MG63 (cell line): ENCODE measurements at regions not wholly inside any gene's neighbourhood (a gene's known extent, or its start where the extent isn't known, plus 50 kb on each side); places are given as distances from the start of the nearest gene placed in this dataset.
"Not testable (repeated sequence)": the region's sequence is repeated elsewhere in the genome, so short reads cannot be mapped to it uniquely, and the experiment has no call there.

ENCODE experiments used
- DNase-seq: peaks from one replicate; pipeline ENCODE4 v3.0.0-alpha.2; 2020
- H3K27me3 ChIP-seq: fragments of 250-450 bp; sonication (Bioruptor Pico); 2 replicates; pipeline ENCODE4 v1.5.1; 2020; ENCODE audit warnings: mild to moderate bottlenecking, moderate library complexity
- H3K36me3 ChIP-seq: fragments of 250-450 bp; sonication (Bioruptor Pico); 2 replicates; pipeline ENCODE4 v1.5.1; 2020; ENCODE audit warnings: mild to moderate bottlenecking, moderate library complexity
- H3K4me3 ChIP-seq: fragments of 250-450 bp; sonication (Bioruptor Pico); 2 replicates; pipeline ENCODE4 v1.5.1; 2020; ENCODE audit warnings: mild to moderate bottlenecking, moderate library complexity
- H3K9me3 ChIP-seq: fragments of 250-450 bp; sonication (Bioruptor Pico); 2 replicates; pipeline ENCODE4 v1.5.1; 2020; ENCODE audit warnings: mild to moderate bottlenecking, moderate library complexity

DNA sequence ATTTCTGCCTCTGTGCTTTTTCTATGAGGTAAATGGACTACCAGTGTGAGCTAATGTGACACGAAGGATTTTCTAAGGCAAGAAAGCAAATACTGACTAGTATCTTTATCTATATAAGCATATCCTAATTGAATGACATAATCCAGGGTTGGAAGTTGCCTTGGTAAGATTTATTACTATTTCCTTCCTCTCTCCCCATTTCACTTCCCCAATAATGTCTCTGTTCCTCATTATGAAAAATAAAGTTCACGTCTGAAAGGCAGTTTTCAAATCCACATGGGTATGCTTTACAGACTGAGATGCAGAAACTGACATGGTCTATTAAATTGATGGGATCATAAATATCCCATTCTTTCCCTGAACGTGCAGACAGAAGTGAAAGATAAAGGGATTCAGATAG is 86.0 kb downstream of the DTWD1 start:
- peaks cover 12% of the 10 kb centered on the region for H3K9me3 ChIP-seq
- no peaks in the 10 kb centered on the region for H3K27me3 ChIP-seq
- no peak overlapping the region for H3K4me3 ChIP-seq
- H3K36me3 ChIP-seq: no peaks in the 10 kb centered on the region
- no peak for DNase-seq

DNA sequence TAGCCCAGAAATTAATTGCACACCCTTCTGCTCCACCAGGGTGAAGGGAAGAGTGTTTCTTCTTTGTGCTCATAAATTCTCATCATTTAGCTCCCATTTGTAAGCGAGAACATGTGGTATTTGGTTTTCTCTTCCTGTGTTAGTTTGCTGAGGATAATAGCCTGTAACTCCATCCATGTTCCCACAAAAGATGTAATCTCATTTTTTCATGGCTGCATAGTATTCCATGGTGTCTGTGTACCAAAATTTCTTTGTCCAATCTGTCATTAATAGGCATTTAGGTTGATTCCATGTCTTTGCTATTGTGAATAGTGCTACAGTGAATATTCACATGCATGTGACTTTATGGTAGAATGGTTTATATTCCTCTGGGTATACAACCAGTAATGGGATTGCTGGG is 86.8 kb downstream of the DTWD1 start:
- no peaks in the 10 kb centered on the region for H3K27me3 ChIP-seq
- H3K4me3 ChIP-seq: no peak overlapping the region
- DNase-seq: no peak
- peaks cover 12% of the 10 kb centered on the region for H3K9me3 ChIP-seq
- no peaks in the 10 kb centered on the region for H3K36me3 ChIP-seq

DNA sequence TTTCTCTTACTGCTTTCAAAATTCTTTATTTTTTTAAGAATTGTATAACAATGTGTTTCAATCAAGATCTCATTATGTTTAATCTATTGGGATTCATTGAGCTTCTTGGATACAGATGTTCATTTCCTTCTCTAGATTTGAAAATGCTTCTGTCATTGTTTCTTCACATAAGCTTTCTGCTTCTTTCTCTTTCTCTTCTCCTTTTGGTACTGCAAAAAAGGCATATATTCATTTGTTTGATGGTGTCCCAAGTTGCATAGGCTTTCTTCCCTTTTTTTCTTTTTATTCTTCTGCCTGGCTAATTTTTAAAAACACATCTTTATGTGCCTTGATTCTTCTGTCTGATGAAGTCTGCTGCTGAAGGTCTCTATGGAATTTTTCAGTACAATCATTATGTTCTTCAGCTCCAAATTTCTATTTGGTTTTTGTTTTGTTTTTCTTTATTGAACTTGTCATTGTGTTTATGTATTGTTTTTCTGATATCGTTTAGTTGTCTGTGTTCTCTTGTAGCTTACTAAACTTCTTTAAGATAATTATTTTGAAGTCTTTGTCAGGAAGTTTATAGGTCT is 88.9 kb downstream of the DTWD1 start:
- Histone ChIP-seq H3K27me3 (no peaks in the 10 kb centered on the region), H3K9me3 (peaks cover 14% of the 10 kb centered on the region), H3K36me3 (no peaks in the 10 kb centered on the region), H3K4me3 (no peak overlapping the region)
- no peak for DNase-seq

DNA sequence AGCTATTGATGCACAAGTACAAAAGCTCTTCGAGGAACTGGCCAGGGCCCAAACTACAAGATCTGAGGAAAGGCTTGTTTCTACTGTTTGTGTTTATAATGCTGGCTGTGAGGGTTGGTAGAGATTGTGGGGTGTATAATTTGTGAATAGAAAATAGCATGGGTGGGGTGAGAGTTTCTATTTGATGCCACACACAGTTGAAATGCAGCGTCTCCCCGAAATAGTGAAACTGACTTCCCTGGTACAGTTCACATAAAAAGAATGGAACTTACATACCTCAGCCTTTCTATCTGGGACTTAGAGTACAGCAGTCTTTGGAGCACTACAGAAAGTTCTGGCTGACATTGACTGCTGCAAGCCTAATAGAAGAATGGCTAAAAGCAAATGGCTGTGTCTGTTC is 91.3 kb downstream of the DTWD1 start:
- no peak overlapping the region for H3K4me3 ChIP-seq
- peaks cover 14% of the 10 kb centered on the region for H3K9me3 ChIP-seq
- no peak for DNase-seq
- no peaks in the 10 kb centered on the region for H3K27me3 ChIP-seq
- no peaks in the 10 kb centered on the region for H3K36me3 ChIP-seq

DNA sequence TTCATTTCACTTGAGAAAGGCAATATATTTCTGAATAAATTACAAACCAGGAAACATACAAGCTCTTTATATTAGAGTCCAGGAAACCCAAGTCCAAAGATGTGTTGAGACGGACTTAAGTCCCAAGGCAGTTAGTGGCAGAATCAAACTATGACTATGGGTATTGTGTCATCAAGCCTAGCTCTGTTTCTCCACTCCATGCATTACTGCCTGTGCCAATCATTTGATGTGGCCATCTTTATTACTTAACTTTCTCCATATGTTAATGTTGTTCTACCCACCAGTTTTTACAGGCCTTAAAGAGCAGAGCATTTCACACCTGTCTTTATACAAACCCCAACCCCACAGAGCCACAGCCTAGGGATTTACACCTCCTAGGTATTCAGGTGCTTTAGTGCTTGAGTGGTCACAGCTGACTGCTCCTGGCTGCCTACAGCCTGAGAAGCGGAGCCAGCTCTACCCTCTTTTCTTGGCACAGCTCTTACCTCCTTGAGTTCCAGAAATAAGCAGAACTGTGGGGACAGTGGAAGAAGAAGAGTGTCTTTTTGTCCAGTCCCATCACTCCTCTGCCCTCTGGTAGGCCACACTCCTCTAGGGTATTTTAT is 92.1 kb downstream of the DTWD1 start:
- DNase-seq: no peak
- H3K9me3 ChIP-seq: peaks cover 14% of the 10 kb centered on the region
- H3K36me3 ChIP-seq: no peaks in the 10 kb centered on the region
- H3K27me3 ChIP-seq: no peaks in the 10 kb centered on the region
- H3K4me3 ChIP-seq: no peak overlapping the region

DNA sequence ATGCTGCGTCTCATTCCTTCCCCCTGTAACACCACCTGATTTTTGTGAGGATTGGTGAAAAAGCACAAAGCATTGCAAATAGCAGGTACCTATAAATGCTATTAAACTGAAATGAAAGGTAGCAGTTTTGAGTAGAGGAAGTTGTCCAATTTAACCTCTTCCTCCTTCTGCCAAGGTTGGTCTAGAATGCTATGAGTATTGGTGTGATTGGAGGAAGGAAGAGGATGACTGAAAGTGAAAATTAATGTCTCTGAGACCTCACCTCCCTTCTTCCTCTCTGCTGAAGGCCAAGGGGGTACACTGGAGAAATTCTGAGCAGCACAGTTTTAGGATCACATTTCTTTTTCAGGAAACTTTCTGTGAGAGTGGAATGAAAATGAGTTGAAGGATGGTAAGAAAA is 94.4 kb downstream of the DTWD1 start:
- H3K27me3 ChIP-seq: no peaks in the 10 kb centered on the region
- no peaks in the 10 kb centered on the region for H3K36me3 ChIP-seq
- H3K9me3 ChIP-seq: peaks cover 11% of the 10 kb centered on the region
- H3K4me3 ChIP-seq: no peak overlapping the region
- no peak for DNase-seq

DNA sequence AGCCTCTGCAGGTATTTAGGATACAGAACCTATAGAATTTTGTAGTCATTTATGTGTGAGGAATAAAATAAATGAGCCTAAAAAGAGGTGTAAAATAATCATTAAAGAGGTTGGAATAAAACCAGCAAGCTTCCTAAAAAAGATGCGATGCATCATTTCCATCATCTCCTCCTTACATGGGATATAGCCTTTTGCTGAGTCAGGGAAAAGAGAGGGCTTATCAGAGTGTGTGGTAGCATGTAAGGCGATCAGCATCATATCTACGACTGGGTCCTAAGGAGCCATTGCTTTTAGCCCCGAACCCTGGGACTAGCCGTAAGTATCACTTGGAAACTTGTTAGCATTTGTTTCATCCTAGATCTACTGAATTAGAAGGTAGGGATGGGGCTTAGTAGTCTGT is 94.9 kb downstream of the DTWD1 start:
- DNase-seq: no peak
- Histone ChIP-seq H3K36me3 (no peaks in the 10 kb centered on the region), H3K4me3 (no peak overlapping the region), H3K27me3 (no peaks in the 10 kb centered on the region), H3K9me3 (peaks cover 10% of the 10 kb centered on the region; the same call in 1 of the 2 replicates)

DNA sequence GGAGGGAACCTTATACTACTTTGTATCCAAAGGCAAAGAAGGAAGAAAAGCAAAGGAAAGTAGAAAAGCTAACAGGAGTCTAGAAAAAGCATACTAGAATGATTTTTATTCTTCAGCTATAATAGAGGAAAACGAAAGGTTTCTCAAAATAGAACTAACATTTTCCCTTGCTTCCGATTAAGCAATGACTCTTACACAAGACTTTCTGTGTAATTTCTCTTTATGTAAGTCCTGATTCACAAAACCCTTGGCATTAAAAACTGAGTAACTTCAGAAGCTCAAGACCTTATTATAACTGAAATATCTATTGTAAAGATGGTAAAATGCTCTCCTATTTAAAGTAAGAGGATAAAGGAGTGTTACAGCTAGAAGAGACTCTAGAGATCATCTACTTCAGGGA is 97.4 kb downstream of the DTWD1 start:
- H3K4me3 ChIP-seq: no peak overlapping the region
- DNase-seq: no peak

DNA sequence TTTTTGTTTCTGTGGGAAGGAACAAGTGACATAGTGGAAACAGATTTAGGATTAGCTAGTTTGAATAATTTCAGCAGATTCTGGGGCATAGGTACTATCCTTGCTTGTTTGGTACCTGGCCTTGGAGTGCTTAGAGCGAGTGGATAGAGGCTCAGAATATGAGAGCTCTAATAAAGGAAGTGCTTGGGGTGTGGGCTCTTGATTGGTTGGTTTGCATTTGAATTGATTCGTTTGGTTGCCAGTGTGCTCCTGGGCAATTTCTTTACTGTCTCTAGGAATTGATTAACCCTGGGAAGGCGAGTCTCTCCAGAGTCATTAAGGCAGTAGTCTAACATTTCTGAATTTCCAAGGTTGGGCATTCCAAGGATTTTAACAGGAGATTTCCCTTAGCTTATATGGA is 98.0 kb downstream of the DTWD1 start:
- DNase-seq: no peak
- Histone ChIP-seq H3K27me3 (no peaks in the 10 kb centered on the region), H3K36me3 (no peaks in the 10 kb centered on the region), H3K4me3 (no peak overlapping the region), H3K9me3 (peaks cover 8% of the 10 kb centered on the region; the same call in 1 of the 2 replicates)

More for the DNA sequence above, 97.4 kb downstream of the DTWD1 start:
- H3K9me3 ChIP-seq: peaks cover 8% of the 10 kb centered on the region; the same call in 1 of the 2 replicates
- H3K27me3 ChIP-seq: no peaks in the 10 kb centered on the region
- no peaks in the 10 kb centered on the region for H3K36me3 ChIP-seq

DNA sequence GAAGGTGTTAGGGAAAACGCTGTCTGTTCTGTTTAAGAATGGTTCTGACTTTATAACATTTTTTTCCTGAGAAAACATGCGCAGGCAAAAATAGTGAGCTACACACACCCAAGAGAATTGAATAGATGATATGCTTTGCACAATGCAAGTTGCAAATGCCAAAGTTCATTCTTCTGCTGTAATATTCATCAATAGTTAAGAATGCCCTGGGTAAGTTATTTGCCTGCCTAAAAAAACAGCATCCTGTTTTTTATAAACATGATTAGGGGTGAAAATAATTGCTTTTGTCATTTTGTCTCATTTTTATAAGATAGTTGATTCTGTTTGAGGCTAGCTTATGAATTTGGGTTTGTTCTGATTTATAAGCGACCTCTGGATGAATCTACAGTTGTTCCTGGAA is 99.4 kb downstream of the DTWD1 start:
- peaks cover 7% of the 10 kb centered on the region for H3K9me3 ChIP-seq
- DNase-seq: no peak
- no peak overlapping the region for H3K4me3 ChIP-seq
- no peaks in the 10 kb centered on the region for H3K27me3 ChIP-seq
- H3K36me3 ChIP-seq: no peaks in the 10 kb centered on the region

DNA sequence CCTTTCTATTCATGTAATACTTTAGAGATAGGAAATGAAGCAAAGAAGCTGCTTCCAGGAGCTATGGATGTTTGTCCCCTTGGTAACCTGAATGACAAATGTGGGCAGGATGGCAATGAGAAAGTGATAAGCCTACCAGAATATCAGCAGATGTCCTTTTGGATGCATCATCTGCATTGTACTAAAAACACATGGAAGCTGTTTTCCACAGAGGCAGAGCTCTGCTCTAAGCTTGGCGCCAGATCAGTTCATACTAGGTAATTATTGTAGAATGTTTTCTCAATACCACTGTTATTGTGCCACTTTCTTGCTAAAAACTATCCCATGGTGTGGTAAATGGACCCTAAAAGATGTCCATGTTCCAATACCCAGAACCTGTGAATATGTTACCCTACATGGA is 100.2 kb downstream of the DTWD1 start:
- no peak for DNase-seq
- H3K27me3 ChIP-seq: no peaks in the 10 kb centered on the region
- H3K4me3 ChIP-seq: no peak overlapping the region
- peaks cover 7% of the 10 kb centered on the region for H3K9me3 ChIP-seq
- H3K36me3 ChIP-seq: no peaks in the 10 kb centered on the region

DNA sequence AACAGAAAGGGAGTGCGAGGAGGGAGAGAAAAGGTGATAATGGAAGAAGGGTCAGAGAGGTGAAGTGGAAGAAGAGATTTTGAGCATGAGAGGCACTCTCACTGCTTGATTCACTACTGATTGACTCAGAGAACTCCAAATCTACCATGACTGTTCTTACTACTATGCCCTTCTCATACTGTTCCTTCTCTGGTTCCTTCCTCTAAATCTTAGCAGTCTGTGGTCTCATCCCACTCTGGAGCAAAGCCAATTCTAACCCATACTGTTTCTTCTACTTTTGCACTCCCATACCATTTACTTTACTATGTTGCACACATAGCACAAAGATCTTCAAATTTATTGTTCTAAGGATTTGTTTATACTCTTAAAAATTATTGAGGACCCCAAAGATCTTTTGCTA is 100.8 kb downstream of the DTWD1 start:
- Histone ChIP-seq H3K4me3 (no peak overlapping the region), H3K36me3 (no peaks in the 10 kb centered on the region), H3K9me3 (peaks cover 12% of the 10 kb centered on the region), H3K27me3 (no peaks in the 10 kb centered on the region)
- no peak for DNase-seq

DNA sequence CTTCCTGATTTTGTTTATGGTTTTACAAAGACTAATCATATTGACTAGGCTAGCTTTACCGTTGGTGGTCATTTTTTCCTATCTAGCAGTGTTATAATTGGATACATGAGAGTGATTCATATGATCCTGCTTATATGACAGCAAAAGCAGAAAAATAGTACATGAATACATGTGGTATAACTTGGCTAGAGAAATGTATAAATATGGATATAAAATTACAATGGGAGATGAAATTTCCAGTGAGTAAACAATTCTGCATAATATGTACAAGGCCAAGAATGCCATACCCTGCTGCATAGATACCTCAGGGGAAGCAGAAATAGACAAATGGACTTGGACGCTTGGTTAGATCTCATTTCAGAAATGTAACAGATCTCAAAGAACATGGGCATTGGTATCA is 103.1 kb downstream of the DTWD1 start:
- Histone ChIP-seq H3K4me3 (no peak overlapping the region), H3K36me3 (no peaks in the 10 kb centered on the region), H3K27me3 (no peaks in the 10 kb centered on the region), H3K9me3 (peaks cover 9% of the 10 kb centered on the region)
- no peak for DNase-seq

DNA sequence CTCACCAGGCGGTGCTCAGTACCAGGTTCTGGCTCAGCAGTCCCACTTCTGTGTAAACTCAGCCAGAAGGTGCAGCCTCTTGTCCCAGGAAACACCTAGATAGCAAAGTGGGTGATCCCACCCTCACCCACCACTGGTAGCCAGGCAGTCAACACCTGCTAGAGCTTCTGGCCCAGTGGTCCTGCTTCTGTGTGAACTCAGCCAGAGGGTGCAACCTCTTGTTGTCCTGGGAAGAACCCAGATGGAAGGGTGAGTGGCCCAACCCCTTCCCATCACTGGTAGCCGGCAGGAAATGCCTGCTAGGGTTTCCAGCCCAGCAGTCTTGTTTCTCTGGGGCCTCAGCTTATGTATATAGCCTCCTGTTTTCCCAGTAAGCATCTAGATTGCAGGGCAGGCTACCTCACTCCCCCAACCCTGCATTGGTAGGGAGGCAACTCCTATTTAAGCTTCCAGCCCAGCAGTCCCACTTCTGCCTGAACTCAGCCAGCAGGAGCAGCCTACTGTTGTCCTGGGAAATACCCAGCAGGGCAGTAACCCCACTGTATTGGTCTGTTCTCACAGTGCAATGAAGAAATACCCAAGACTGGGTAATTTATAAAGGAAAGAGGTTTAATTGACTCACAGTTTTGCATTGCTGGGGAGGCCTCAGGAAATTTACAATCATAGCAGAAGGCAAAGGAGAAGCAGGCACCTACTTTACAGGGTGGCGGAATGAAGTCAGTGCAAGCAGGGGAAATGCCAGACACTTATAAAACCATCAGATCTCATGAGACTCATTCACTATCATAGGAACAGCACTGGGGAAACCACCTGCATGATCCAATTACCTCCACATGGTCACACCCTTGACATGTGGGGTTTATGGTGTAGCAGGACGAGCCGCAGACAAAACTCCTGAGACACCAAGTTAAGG is 110.6 kb downstream of the DTWD1 start:
- H3K4me3 ChIP-seq: no peak overlapping the region
- no peaks in the 10 kb centered on the region for H3K27me3 ChIP-seq
- no peaks in the 10 kb centered on the region for H3K36me3 ChIP-seq
- peaks cover 15% of the 10 kb centered on the region for H3K9me3 ChIP-seq
- DNase-seq: no peak

DNA sequence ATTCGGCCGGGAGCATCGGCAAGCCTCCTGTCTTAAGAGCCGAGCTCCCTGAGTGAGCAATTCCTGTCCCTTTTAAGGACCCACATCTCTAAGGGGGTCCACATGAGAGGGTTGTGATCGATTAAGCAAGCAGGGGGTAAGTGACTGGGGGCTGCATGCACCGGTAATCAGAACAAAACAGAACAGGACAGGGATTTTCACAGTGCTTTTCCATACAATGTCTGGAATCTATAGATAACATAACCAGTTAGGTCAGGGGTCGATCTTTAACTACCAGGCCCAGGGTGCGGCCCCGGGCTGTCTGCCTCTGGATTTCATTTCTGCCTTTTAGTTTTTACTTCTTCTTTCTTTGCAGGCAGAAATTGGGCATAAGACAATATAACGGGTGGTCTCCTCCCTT is 111.3 kb downstream of the DTWD1 start:
- not testable (repeated sequence) for H3K27me3 ChIP-seq, DNase-seq, H3K4me3 ChIP-seq, H3K36me3 ChIP-seq
- peaks cover 15% of the 10 kb centered on the region for H3K9me3 ChIP-seq

DNA sequence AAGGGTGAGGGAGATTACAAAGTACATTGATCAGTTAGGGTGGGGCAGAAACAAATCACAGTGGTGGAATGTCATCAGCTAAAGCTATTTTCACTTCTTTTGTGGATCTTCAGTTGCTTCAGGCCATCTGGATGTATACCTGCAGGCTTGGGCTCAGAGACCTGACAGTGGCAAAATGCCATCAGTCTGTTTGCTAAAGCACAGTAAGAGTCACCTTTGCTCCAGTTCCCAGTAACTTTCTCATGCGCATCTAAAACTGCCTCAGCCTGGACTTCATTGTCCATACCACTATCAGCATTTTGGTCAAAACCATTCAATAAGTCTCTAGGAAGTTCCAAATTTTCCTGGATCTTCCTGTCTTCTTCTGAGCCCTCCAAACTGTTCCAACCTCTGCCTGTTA is 113.2 kb downstream of the DTWD1 start:
- not testable (repeated sequence) for H3K36me3 ChIP-seq, H3K27me3 ChIP-seq, DNase-seq, H3K4me3 ChIP-seq
- peaks cover 13% of the 10 kb centered on the region for H3K9me3 ChIP-seq

DNA sequence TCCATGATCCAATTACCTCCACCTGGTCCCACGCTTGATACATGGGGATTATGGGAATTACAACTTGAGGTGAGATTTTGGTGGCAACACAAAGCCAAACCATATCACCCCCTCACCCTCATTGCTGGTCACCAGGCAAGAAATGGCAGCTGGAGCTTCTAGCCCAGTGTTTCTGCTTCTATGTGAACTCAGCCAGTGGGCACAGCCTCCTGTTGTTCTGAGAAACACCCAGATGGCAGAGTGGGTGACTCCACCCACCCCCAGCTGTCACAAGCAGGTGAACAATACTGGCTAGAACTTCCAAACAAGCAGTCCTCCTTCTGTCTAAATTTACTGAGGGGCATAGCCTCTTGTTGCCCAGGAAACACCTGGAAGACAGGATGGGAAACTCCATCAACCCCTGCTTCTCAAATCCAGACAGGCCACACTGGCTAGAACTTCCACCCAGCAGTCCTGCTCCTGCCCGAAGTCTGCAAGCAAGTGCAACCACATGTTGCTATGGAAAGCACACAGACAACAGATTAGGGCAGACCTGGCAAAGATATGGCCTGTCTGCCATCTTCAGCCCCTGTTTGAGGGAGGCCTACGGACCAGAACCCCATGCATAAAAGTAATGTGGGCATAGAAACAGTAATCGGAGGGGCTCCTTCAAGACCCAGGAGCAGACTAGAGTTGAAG is 114.1 kb downstream of the DTWD1 start:
- no peaks in the 10 kb centered on the region for H3K36me3 ChIP-seq
- no peak overlapping the region for H3K4me3 ChIP-seq
- DNase-seq: no peak
- no peaks in the 10 kb centered on the region for H3K27me3 ChIP-seq
- H3K9me3 ChIP-seq: peaks cover 9% of the 10 kb centered on the region
